Amniotic epithelial cell (primary cell): ENCODE measurements at regions not wholly inside any gene's neighbourhood (a gene's known extent, or its start where the extent isn't known, plus 50 kb on each side); places are given as distances from the start of the nearest gene placed in this dataset.
A peak's percentile ranks its signal among the peaks of the same experiment; 100 is the strongest.
"Not testable (repeated sequence)": the region's sequence is repeated elsewhere in the genome, so short reads cannot be mapped to it uniquely, and the experiment has no call there.

Experiments
- DNase-seq: peaks from one replicate; pipeline ENCODE4 v3.0.0-alpha.2; 2010; ENCODE audit warnings: low read depth

DNA sequence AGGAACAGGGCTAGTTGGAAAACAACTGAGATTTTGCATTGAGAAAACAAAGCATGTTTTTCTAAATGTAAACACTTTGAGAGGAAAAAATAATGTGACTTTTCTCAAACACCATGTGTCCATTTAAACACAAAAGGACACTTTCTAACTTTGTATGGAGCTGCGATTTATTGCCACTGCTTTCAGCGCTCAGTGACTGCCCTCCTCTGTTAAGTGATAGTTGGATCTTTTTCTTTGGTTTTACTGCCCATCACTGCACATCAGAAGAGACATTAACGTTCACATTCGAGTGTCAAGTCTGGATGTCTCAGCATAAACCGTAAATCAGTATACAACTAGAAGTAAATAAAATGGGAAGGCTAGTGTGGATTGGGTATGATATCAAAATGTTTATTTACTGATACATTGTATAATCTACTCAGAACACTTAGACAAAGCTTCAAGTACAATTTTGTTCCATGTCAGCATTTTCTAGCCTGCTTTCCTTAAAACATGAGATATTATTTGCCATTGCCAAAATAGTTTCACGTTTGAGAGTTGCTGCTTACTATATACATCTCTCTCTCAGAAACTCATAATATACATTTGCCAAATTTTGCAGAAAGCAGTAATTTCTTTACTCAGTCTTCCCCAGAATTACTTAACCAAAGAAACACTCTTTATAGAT lies 237.6 kb downstream of the IKZF2 start:
- DNase-seq, result no peak

DNA sequence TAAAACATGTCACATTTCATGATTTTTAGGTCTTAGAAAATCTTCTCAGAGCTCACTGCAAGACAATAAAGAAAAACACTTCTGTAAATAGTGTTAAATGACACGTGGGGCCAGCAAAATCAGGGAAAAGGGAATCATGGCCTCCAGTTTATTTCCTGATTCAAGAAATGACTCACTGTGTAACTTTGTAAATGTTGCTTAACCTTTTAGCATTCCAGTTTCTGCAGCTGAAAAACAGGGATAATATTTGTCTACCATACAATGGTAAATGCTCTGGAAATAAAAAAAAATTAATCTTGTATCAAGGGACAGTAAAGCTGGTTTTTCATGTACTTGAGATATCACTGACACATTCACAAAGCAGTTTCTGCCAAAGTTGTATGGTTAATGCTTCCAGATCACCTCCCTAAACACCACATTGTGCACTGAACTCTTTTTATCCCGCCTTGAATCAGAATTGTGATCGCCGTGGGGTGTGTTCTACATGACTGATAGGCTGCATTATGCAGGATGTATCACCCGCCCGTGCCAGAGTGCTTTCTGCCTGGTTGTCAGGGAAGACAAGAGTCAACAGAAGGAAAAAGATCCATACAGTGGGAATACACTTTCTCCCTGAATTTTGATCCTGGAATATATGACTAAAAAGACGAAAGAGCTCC lies 238.8 kb downstream of the IKZF2 start:
- peak; percentile 84 for DNase-seq

DNA sequence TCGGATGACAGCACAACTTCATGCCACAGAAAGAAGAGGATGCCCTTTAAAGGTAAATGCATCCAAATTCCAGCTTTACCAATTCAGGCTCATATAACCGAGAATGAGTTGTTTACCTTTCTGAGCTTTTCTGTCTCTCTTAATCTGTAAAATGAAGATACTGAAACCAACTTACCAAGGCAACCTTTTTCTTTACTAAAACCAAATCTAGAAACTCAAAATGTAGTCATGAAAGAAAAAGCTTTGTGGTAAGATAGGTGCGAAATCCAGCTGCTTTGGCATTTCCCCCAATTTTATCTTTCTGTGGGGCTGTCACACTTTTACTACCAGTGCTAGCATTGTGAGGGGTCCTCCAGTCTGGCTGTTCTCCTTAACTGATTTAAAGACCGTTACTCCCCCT lies 240.4 kb downstream of the IKZF2 start:
- no peak for DNase-seq

DNA sequence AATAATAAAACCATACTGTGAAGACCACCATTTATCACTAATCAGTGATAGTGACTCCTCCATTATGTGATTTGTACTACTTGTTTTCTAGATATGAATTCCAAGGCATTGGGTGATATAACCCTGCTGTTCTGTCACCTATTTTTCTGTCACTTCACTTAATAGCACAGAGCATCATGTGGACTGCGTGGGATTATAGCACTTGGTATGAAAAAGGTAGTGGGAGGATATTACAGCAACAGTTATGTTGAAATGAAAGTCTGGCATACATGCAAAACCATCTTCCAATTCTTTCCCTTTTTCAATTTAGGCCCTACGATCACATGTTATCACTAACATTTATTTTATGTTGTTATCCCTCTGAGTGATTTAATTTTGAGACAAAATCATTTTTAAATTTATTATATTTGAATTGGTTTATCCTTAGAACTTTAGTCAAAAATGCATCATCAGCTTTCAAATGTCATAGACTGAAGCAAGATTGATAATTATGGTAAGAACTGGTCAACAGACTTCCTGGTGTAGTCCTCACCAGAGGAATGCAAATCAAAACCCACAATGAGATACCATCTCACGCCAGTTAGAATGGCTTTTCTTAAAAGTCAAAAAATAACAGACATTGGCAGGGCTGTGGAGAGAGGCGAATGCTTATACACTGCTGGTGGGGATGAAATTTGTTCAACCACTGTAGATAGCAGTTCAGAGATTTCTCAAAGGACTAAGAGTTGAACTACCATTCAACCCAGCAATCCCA lies 242.6 kb downstream of the IKZF2 start:
- peak; percentile 61 for DNase-seq

DNA sequence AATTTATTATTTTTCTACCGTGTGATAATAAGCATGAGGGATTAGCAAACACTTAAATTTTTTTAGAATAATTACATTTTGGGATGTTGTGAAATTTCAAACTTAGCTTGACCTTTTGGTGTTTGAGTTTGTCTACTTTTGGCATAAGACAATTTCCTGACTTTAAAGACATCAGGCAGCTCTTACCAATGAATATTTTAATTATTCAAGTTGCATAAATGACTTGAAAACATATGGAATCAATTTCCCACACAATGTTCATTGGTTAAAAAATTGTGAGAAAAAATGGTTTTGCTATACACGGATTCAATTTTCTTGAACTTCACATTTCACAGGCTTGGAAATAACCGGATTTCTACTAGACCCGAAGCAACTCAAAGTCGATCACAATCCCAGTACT lies 243.4 kb downstream of the IKZF2 start:
- DNase-seq, result no peak

DNA sequence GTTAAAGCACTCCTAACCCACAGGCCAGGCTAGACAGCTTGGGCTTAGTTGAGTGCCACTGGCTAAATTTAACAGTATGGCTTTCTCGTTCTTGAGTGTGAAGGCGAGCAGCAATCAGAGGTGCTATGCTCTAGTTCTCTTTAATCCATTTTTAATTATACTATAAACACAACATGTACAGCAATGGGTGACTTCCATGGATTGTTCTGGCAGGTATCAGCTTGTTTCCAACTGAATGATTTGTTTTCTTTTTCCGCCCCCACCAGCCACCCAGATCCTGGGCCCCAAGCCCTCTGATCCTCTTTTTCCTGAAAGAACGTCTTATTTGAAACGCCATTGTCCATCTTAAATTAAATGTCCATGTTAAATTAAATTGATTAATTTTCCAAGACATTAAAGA lies 244.8 kb downstream of the IKZF2 start:
- no peak for DNase-seq

DNA sequence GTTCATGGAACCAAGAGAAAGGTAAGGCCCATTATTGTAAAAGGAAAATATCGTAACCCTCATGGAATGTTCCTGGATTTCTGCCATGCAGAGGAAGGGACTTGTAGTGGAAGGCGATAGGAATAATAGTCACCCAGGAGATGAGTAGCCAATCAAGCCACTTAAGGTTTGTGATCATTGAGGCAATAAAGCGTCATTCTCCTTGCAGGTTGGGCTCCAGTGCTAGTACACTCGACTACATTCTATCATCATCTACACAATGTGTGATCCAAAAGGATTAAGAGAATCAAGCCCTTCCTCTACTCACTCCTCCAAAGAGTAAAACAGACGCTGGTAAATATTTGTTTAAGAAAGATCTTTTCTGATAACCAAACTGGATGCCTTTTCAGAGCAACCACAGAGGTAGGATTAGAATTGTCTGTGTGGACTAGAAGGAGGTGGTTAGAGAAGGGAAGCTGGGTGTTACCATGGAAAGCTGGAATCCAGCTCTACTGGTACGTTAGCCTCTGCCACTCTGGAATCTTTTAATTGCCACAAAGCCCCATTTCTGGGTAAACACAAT lies 245.7 kb downstream of the IKZF2 start:
- DNase-seq, result peak; percentile 44

DNA sequence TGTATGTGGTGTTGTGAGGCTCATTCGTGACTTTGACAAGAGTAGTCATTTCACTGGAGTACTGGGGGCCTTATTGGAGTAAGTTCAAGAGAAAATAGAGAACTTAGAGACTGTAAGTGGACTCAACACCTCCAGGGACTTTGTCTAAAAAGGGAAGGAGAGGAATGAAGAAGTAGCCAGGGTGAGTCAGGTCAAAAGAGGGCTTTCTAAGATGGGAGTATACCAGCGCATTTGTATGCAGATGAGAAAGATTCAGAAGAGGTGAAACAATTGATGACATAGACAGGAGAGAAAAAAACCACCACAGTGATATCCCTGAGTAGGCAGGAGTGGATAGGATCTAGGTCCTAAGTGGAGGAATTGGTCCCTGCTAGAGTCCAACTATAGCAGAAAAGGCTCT lies 246.8 kb downstream of the IKZF2 start:
- DNase-seq, result no peak

DNA sequence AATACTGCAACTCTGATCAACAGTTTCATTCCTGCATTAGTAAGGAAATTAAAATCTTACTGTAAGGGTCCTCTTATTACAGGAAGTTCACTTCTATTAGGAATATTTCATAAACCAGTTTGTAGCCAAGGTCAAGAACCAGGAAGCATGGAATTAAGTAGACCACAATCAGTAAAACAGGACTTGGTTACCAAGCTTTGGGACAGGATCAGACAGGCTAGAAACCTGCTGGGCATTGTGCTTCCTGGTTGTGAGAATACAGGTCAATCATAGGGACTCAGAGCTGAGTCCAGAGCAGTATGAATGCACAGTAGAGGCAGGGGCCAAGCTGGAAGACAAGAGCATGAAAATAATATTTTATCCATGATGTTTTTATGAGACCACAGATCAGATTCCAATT lies 248.0 kb downstream of the IKZF2 start:
- no peak for DNase-seq

DNA sequence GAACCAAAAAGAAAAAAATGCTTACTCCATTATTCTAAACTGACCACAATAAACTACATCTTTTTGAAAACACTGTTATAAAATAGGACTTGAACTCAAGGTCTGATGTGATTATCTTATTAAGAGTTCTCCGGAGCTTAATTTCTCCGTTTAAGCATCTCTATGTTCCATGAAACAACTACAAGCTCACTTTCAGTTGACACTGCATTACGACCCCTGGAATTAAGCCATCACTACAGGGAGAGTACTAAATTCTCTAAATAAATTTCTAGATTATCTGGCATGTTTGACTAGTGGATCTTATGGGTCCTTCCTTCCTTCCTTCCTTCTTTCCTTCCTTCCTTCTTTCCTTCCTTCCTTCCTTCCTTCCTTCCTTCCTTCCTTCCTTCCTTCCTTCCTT lies 249.0 kb downstream of the IKZF2 start:
- no peak for DNase-seq

DNA sequence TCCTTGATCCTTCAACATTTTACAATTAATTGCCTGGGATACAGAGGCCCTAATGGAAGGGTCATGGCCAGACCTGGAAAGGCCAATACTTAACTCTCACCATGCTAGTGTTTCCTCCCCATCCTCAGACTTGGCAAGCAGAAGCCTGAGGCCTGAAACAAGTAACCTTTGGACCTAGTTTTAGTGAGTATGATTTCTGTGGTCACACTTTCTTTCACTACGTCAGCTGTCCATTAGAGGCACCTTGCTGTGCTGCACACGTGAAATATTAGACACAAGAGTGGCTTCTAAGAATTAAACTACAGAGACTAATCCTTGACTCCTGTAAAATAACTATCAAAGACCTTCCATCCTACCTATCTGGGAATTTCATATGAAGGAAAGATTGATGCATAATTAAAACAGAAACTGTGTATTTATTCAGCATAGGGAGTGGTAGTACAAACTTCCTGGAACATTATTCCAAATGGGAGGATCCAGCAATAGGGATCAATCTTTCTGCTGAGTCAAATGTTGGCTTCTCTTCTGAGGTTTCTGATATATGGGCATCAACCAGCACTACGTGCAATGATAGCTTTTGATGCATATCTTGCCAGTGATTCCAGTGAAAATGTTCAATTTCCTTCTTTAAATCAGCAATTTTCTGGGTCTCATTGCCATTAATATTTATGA lies 249.7 kb downstream of the IKZF2 start:
- no peak for DNase-seq

DNA sequence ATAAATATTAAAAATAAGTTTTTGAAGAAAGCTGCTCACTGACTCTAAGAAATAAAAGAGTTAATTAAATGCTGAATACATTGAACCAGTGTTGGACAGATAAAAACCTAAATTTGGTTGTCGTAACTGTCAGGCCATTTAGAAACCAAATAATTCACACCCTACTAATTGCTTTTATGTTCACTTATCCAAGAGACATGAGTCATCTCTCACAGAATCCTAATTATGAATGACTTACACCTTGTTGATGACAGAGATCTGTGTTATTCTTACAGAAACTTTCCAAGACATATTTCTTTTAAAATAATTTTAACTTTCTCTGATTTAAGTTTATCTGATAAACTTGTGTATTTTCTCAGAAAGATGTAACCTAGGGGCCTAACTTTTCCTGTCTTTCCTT lies 250.7 kb downstream of the IKZF2 start:
- no peak for DNase-seq

DNA sequence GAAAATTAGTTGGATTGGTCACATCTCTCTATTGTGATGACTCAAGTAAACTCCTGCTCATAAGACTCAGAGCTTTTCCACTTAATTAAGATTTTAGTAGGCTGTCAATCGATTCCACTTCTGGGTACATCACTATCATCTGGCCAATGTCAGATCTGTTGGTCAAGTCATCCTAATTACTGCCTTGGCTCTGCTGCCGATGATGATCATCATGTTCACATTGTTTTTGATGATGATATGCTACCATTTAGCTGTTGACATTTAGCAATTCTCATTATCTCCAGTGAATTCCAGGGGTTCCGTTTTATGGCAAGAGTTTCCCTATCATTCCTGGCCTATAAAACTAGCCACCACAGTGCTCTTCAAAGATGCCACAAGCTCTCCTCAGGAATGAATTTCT lies 253.4 kb downstream of the IKZF2 start:
- DNase-seq, result no peak

DNA sequence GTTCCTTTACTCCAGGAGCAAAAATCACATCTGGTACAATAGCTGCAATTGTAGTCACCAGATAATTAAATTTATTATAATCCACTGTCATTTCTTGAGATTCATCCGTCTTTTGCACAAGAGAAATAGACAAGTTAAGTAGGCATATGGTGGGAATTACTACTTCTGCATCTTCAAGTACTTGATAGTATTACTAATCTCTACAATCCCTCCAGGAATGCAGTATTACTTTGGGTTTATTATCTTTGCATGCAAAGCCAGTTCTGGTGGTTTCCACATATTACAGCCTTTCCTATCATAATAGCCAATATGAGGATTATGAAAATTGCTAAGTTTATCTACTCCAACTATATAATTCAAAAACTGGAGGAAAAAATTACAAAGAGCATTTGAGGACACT lies 254.1 kb downstream of the IKZF2 start:
- peak; percentile 40 for DNase-seq

DNA sequence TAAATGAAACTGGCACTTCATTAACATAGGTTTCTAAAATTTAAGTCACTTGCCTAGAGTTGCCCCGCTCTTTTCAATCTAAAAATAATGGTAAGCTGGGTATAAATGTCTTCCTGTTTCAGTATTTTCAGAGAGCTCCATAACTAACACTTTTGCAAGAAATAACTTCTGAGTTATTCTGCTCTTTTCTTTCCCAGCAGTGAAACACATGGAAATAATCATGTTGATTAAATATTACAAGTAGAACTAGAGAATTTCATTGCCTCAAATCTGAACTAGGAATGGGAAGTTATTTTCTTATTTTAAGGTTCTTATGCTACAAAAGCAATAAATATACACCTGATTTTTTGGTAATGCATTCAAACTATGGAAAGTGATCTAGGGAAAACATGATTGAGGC lies 257.4 kb downstream of the IKZF2 start:
- no peak for DNase-seq

DNA sequence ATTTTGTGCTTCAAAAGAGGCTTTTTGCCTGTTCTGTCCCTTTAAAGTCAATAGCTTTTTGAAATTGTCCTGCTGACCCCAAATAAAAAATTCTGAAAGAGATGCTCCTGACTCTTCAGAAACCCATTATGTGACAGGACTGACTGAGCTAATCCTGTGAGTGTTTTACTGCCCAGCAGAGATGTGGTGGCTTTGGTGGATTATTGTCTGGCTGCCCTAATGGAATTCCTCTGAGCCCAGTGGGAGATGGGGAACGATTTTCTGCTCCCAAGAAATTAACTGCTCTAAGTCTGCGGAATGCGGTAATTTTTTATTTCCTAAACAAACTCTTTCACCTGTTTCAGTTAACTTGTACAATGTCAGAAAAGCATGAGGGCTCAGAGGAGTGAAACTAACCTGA lies 258.2 kb downstream of the IKZF2 start:
- no peak for DNase-seq

DNA sequence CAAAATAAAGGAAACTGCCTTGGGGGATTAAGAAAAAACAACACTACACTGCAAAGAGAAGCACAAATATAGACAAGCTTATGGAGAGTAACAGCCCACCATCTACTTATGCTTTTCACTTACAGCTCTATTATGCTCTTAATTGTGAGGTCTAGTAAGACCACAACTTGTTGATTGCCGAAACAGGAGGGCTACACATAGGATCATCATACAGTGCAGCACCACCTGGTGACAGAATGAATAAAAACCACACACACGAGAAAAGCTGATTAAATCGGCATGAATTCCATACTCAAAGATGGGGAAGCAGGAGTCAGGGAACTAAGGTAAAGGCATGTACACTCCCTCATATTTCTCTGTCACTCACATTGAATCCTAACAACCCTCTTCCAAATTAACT lies 259.2 kb downstream of the IKZF2 start:
- peak; percentile 58 for DNase-seq

DNA sequence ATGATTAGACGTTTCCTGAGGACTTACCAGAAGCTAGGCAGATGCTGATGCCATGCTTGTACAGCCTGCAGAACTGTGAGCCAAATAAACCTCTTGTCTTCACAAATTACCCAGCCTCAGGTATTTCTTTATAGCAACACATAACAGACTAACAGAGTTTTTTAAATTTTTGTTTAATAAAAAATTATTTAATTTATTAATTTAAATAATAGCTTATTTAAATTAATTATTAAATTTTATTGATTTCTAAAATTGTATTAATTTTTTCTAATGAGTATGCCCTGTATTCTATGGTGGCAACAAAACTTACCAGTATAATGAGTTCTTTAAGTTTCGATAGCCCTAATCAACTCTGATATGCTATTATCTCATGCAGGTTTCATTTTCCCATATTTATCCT lies 259.8 kb downstream of the IKZF2 start:
- DNase-seq, result no peak

DNA sequence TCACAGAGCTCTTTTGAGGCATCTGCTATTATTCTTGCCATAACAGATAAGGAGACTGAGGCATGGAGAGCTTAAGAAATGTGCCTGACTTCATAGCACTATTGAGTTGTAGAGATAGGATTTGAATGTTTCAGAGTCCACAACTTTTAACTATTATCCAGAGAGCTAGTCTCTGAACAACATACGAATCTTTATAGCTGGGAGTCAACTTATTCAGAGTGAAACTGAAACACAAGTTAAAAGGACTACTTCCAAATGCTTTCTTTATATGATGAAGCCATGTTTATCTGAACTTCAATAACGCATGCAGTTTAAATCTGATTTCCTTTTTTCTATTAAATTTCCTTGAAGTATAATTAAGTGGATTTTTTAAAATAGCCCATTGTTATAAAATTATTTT lies 268.8 kb downstream of the IKZF2 start:
- DNase-seq, result no peak

DNA sequence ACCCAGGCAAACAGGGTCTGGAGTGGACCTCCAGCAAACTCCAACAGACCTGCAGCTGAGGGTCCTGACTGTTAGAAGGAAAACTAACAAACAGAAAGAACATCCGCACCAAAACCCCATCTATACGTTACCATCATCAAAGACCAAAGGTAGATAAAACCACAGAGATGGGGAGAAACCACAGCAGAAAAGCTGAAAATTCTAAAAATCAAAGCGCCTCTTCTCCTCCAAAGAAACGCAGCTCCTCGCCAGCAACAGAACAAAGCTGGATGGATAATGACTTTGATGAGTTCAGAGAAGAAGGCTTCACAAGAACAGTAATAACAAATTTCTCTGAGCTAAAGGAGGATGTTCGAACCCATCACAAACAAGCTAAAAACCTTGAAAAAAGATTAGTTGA lies 274.9 kb downstream of the IKZF2 start:
- not testable (repeated sequence) for DNase-seq

DNA sequence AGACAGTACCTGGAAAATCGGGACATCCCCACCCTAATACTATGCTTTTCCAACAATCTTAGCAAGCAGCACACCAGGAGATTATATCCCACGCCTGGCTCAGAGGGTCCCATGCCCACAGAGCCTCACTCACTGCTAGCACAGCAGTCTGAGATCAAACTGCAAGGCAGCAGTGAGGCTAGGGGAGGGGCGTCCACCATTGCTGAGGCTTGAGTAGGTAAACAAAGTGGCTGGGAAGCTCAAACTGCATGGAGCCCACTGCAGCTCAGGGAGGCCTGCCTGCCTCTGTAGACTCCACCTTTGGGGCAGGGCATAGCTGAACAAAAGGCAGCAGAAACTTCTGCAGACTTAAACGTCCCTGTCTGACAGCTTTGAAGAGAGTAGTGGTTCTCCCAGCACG lies 275.5 kb downstream of the IKZF2 start:
- not testable (repeated sequence) for DNase-seq

DNA sequence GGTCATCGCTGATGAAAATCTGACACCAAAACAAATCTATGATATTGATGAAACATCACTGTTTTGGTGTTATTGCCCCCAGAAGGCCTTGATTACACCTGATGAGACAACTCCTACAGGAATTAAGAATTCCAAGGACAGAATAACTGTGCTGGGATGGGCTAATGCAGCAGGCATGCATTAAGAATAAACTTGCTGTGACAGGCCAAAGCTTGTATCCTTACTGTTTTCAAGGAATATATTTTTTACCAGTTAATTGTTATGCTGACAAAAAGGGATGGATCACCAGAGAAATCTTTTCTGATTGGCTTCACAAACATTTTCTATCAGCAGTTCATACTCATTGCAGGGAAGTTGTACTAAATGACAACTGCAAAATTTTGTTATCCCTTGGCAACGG lies 278.2 kb downstream of the IKZF2 start:
- no peak for DNase-seq

DNA sequence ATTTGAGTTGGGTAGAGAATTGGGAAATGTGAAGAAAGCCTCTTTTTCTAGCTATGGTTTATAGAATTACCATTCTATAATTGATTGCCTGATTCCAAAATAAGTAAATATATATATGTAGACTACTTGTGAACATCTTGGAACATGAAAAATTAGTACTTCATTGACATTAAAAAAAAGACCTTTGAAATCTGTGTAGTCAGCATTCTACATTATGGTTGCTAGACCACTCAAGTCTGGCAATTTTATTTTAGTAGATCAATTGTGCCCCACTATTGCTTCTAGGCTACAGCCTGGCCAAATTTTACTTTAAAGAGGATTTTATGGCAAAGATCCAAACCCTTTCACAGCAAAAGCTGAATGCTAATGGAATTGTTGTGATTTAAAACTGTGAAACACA lies 279.8 kb downstream of the IKZF2 start:
- DNase-seq, result no peak
